Endodermal cell (in vitro differentiated cells): ENCODE measurements at regions not wholly inside any gene's neighbourhood (a gene's known extent, or its start where the extent isn't known, plus 50 kb on each side); places are given as distances from the start of the nearest gene placed in this dataset.

Experiments
- DNase-seq: peaks from one replicate; pipeline ENCODE4 v3.0.0-alpha.2; 2017
- H3K27ac ChIP-seq: 2 replicates; pipeline ENCODE4 v1.5.1; 2013; ENCODE audit warnings: mild to moderate bottlenecking, low read depth, low read length, moderate library complexity
- H3K27me3 ChIP-seq: 2 replicates; pipeline ENCODE4 v1.6.1; 2013; ENCODE audit warnings: mild to moderate bottlenecking, low read length, moderate library complexity; ENCODE audit not compliant: insufficient read depth, control insufficient read depth, poor library complexity, severe bottlenecking
- H3K36me3 ChIP-seq: 2 replicates; pipeline ENCODE4 v1.7.0; 2013; ENCODE audit warnings: mild to moderate bottlenecking, low read length, moderate library complexity; ENCODE audit not compliant: control insufficient read depth, insufficient read depth
- H3K4me1 ChIP-seq: one replicate; pipeline ENCODE4 v1.7.0; 2013; ENCODE audit warnings: low read length; ENCODE audit not compliant: control insufficient read depth, insufficient read depth
- H3K4me3 ChIP-seq: 2 replicates; pipeline ENCODE4 v1.5.1; 2013; ENCODE audit warnings: mild to moderate bottlenecking, low read length, moderate library complexity
- H3K9ac ChIP-seq: 2 replicates; pipeline ENCODE4 v1.6.1; 2013; ENCODE audit warnings: mild to moderate bottlenecking, low read length, moderate library complexity; ENCODE audit not compliant: poor library complexity, severe bottlenecking; ENCODE audit errors: extremely low read depth
- H3K9me3 ChIP-seq: 2 replicates; pipeline ENCODE4 v1.6.1; 2013; ENCODE audit warnings: mild to moderate bottlenecking, low read length, moderate library complexity; ENCODE audit not compliant: control insufficient read depth
- H3K27ac Mint-ChIP-seq: 2 replicates; pipeline ENCODE4 v1.8.0; 2020; ENCODE audit warnings: mixed read lengths
- H3K27me3 Mint-ChIP-seq: 2 replicates; pipeline ENCODE4 v1.8.0; 2021; ENCODE audit warnings: mild to moderate bottlenecking, mixed read lengths; ENCODE audit not compliant: insufficient read depth
- H3K36me3 Mint-ChIP-seq: 2 replicates; pipeline ENCODE4 v1.8.0; 2020; ENCODE audit warnings: low read depth, mixed read lengths
- H3K4me1 Mint-ChIP-seq: 2 replicates; pipeline ENCODE4 v1.8.0; 2020; ENCODE audit warnings: mixed read lengths
- H3K4me3 Mint-ChIP-seq: 2 replicates; pipeline ENCODE4 v1.8.0; 2020; ENCODE audit warnings: mild to moderate bottlenecking, moderate library complexity, mixed read lengths
- H3K9me3 Mint-ChIP-seq: 2 replicates; pipeline ENCODE4 v1.8.0; 2020; ENCODE audit warnings: mild to moderate bottlenecking, mixed read lengths
- CTCF ChIP-seq: fragments of 200-600 bp; sonication (generic); conservative IDR thresholded peaks from 2 replicates; pipeline ENCODE4 v1.5.0; 2021; ENCODE audit warnings: antibody characterized with exemption, mild to moderate bottlenecking
- WGBS, 2 experiments: methylation state at CpG; one replicate each; pipeline versions ENCODE4 v1.1.5 to v1.1.7; 2013; ENCODE audit warnings: missing lambda C conversion rate in 2 of 2, mixed read lengths in 1 of 2; ENCODE audit not compliant: insufficient coverage in 1 of 2, insufficient read length in 1 of 2; 5-methylcytosine and 5-hydroxymethylcytosine counted together

GRCh38 chr4:36000941-36001557 lies 243.3 kb downstream of the ARAP2 start:
- no peaks in the 10 kb centered on the region for H3K4me1 Mint-ChIP-seq
- no peak overlapping the region for H3K27ac ChIP-seq
- H3K4me1 ChIP-seq: no peaks in the 10 kb centered on the region
- no peak for TF ChIP-seq CTCF
- no peaks in the 10 kb centered on the region for H3K36me3 ChIP-seq
- H3K36me3 Mint-ChIP-seq: no peaks in the 10 kb centered on the region
- H3K27me3 Mint-ChIP-seq: no peaks in the 10 kb centered on the region
- H3K9me3 Mint-ChIP-seq: no peaks in the 10 kb centered on the region
- WGBS, 2 experiments: 96 to 97% methylated on average over 3 of the region's 3 CpGs
- no peaks in the 10 kb centered on the region for H3K27me3 ChIP-seq
- no peak overlapping the region for H3K9ac ChIP-seq
- no peak overlapping the region for H3K4me3 Mint-ChIP-seq
- no peaks in the 10 kb centered on the region for H3K9me3 ChIP-seq
- no peak for DNase-seq
- no peak overlapping the region for H3K27ac Mint-ChIP-seq
- no peak overlapping the region for H3K4me3 ChIP-seq

- Histone ChIP-seq H3K36me3 (no peaks in the 10 kb centered on the region), H3K9ac (no peak overlapping the region), H3K27ac (no peak overlapping the region), H3K4me3 (no peak overlapping the region), H3K27me3 (no peaks in the 10 kb centered on the region), H3K9me3 (no peaks in the 10 kb centered on the region), H3K4me1 (no peaks in the 10 kb centered on the region)
- no peak overlapping the region for H3K4me3 Mint-ChIP-seq
- H3K36me3 Mint-ChIP-seq: no peaks in the 10 kb centered on the region
- no peak for TF ChIP-seq CTCF
- no peak for DNase-seq
- H3K9me3 Mint-ChIP-seq: no peaks in the 10 kb centered on the region
- WGBS, 2 experiments: 89 to 92% methylated on average over 6 to 12 of the region's 12 CpGs
- no peaks in the 10 kb centered on the region for H3K4me1 Mint-ChIP-seq
- no peaks in the 10 kb centered on the region for H3K27me3 Mint-ChIP-seq
- H3K27ac Mint-ChIP-seq: no peak overlapping the region
These were observed 241.3 kb downstream of the ARAP2 start for GRCh38 chr4:36003051-36003450.

DNA sequence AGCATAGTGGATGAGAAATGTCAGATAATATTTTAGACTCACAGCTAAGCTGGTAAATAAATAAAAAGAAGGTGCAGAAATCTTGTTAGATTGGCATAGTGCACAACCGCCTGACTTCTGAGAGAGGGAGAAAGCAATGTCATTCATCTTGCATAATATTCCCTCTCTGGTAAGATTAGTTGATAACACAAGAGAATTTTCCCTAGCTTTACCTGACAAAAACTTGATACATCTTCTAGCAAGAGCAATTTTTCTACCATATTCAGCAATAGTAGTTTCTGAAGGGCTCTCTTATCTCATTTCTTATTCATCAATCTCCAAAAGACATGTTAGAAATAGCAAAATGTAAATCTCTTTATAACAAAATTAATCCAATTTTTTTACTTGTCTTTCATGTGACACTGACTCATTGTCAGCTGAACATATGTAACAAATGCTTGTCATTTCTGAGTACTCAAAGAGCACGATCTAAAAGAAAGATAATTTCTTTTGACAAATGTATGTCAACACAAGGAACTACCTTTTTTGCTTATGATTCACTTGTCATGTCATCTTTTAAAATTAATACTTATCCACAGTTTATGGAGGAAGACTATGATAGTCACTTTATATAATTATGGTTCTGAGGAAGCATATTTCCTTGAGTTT lies 240.0 kb downstream of the ARAP2 start:
- Mint-ChIP-seq H3K27ac (no peak overlapping the region), H3K4me3 (no peak overlapping the region), H3K36me3 (no peaks in the 10 kb centered on the region), H3K27me3 (no peaks in the 10 kb centered on the region), H3K4me1 (no peaks in the 10 kb centered on the region), H3K9me3 (no peaks in the 10 kb centered on the region)
- DNase-seq: no peak
- Histone ChIP-seq H3K9me3 (peaks cover 3% of the 10 kb centered on the region), H3K4me1 (no peaks in the 10 kb centered on the region), H3K4me3 (no peak overlapping the region), H3K36me3 (no peaks in the 10 kb centered on the region), H3K9ac (no peak overlapping the region), H3K27me3 (no peaks in the 10 kb centered on the region), H3K27ac (no peak overlapping the region)
- 89% methylated on average over 2 of the region's 2 CpGs; no CpG with 5 or more reads in 1 of the 2 experiments for WGBS, 2 experiments
- TF ChIP-seq CTCF: no peak
